Osteoblast (primary cell): ENCODE measurements at regions not wholly inside any gene's neighbourhood (a gene's known extent, or its start where the extent isn't known, plus 50 kb on each side); places are given as distances from the start of the nearest gene placed in this dataset.

ENCODE experiments used
- DNase-seq: peaks from one replicate; pipeline ENCODE4 v3.0.0; 2011; ENCODE audit warnings: low spot score, mixed read lengths; ENCODE audit not compliant: insufficient read length; ENCODE audit errors: missing footprints
- H2AFZ ChIP-seq: 2 replicates; pipeline ENCODE4 v1.6.0; 2011; ENCODE audit warnings: mild to moderate bottlenecking, low read length
- H3K27ac ChIP-seq: 2 replicates; pipeline ENCODE4 v1.5.1; 2011; ENCODE audit warnings: mild to moderate bottlenecking, low read depth, low read length, moderate library complexity
- H3K27me3 ChIP-seq: 2 replicates; pipeline ENCODE4 v1.6.0; 2012; ENCODE audit warnings: mild to moderate bottlenecking, control low read depth, inconsistent platforms, low read length, moderate library complexity; ENCODE audit not compliant: insufficient read depth
- H3K36me3 ChIP-seq: 2 replicates; pipeline ENCODE4 v1.5.1; 2011; ENCODE audit warnings: mild to moderate bottlenecking, low read length, control low read depth, moderate library complexity; ENCODE audit not compliant: insufficient read depth
- H3K4me1 ChIP-seq: 2 replicates; pipeline ENCODE4 v1.5.1; 2011; ENCODE audit warnings: mild to moderate bottlenecking, low read length, control low read depth, moderate library complexity; ENCODE audit not compliant: insufficient read depth
- H3K4me2 ChIP-seq: 2 replicates; pipeline ENCODE4 v1.6.0; 2011; ENCODE audit warnings: mild to moderate bottlenecking, low read length; ENCODE audit not compliant: insufficient read depth
- H3K4me3 ChIP-seq: fragments of 200-600 bp; sonication (generic); 3 replicates; pipeline ENCODE4 v1.5.1; 2012; ENCODE audit warnings: mild to moderate bottlenecking, low read length, inconsistent platforms; ENCODE audit not compliant: insufficient read depth
- H3K79me2 ChIP-seq: 2 replicates; pipeline ENCODE4 v1.6.0; 2012; ENCODE audit warnings: mild to moderate bottlenecking, low read length, control low read depth, inconsistent platforms; ENCODE audit not compliant: insufficient read depth
- H3K9me3 ChIP-seq: 2 replicates; pipeline ENCODE4 v1.5.1; 2011; ENCODE audit warnings: low read depth, low read length, control low read depth
- H4K20me1 ChIP-seq: 2 replicates; pipeline ENCODE4 v1.6.0; 2012; ENCODE audit warnings: mild to moderate bottlenecking, low read length, control low read depth; ENCODE audit not compliant: insufficient read depth
- CTCF ChIP-seq: IDR thresholded peaks from 2 replicates; pipeline ENCODE4 v1.5.1; 2011; ENCODE audit warnings: mild to moderate bottlenecking, low read depth, low read length, moderate library complexity; ENCODE audit errors: extremely low read depth

DNA sequence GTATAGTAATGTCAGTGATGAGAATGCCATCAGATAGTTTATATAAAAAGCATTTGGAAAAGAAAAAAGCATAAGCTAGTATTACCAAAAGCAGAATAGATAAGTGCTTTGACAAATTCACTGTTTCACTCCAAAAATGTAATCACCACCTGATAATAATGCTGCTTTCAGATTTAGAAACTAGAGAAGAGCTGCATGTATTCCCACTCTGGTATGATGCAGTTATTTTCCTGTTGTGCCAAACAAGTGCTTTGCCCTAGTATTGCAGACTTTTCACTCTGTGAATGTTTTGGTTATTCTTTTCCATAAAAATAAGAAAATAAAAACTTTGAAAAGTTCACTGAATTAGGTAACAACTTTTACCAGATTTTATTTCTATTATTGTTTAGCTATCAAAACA is 267.7 kb upstream of the TET2 start:
- no peaks in the 10 kb centered on the region for H4K20me1 ChIP-seq

GRCh38 chr4:104879367-104879766 is 267.3 kb upstream of the TET2 start:
- Histone ChIP-seq H3K9me3 (no peaks in the 10 kb centered on the region), H3K4me3 (no peak overlapping the region), H4K20me1 (no peaks in the 10 kb centered on the region), H3K27ac (no peak overlapping the region), H2AFZ (no peak overlapping the region), H3K4me2 (no peak overlapping the region), H3K36me3 (no peaks in the 10 kb centered on the region), H3K4me1 (no peaks in the 10 kb centered on the region), H3K79me2 (no peaks in the 10 kb centered on the region), H3K27me3 (no peaks in the 10 kb centered on the region)
- peak; percentile 3 for DNase-seq
- no peak for TF ChIP-seq CTCF

More for the DNA sequence above, 267.7 kb upstream of the TET2 start:
- Histone ChIP-seq H3K36me3 (no peaks in the 10 kb centered on the region), H3K9me3 (no peaks in the 10 kb centered on the region), H3K27me3 (no peaks in the 10 kb centered on the region), H2AFZ (no peak overlapping the region), H3K4me1 (no peaks in the 10 kb centered on the region), H3K4me2 (no peak overlapping the region), H3K4me3 (no peak overlapping the region), H3K79me2 (no peaks in the 10 kb centered on the region), H3K27ac (no peak overlapping the region)
- DNase-seq: no peak
- no peak for TF ChIP-seq CTCF

DNA sequence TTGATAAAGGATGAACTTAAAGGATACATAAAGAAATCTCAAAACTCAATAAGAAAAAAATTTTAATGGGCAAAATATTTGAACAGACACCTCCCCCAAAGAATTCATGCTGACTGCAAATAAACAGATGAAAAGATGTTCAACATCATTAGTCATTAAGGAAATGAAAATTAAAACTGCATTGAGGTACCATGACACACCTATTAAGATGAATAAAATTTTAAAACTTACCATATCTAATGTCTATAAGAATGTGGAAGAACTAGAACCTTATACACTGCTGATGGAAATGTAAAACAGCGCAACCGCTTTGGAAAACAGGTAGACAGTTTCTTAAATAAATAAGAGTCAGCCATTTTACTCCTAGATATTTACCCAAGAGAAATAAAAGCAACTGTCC is 266.8 kb upstream of the TET2 start:
- Histone ChIP-seq H2AFZ (no peak overlapping the region), H3K36me3 (no peaks in the 10 kb centered on the region), H3K79me2 (no peaks in the 10 kb centered on the region), H3K27ac (no peak overlapping the region), H3K4me2 (no peak overlapping the region), H3K27me3 (no peaks in the 10 kb centered on the region), H4K20me1 (no peaks in the 10 kb centered on the region), H3K4me3 (no peak overlapping the region), H3K9me3 (no peaks in the 10 kb centered on the region), H3K4me1 (no peaks in the 10 kb centered on the region)
- DNase-seq: no peak
- TF ChIP-seq CTCF: no peak

- no peaks in the 10 kb centered on the region for H3K27me3 ChIP-seq
- no peak overlapping the region for H3K4me2 ChIP-seq
- no peak overlapping the region for H3K27ac ChIP-seq
- H3K36me3 ChIP-seq: no peaks in the 10 kb centered on the region
- no peaks in the 10 kb centered on the region for H4K20me1 ChIP-seq
- H2AFZ ChIP-seq: no peak overlapping the region
- peak; percentile 34 for DNase-seq
- H3K9me3 ChIP-seq: no peaks in the 10 kb centered on the region
- H3K79me2 ChIP-seq: no peaks in the 10 kb centered on the region
- no peak overlapping the region for H3K4me3 ChIP-seq
- no peak for TF ChIP-seq CTCF
- no peaks in the 10 kb centered on the region for H3K4me1 ChIP-seq
Measured at GRCh38 chr4:104881136-104881886, 265.4 kb upstream of the TET2 start.
